ENCODE measurements at regions not wholly inside any gene's neighbourhood (a gene's known extent, or its start where the extent isn't known, plus 50 kb on each side); places are given as distances from the start of the nearest gene placed in this dataset.

GRCh38 chr5:87102841-87103240 lies 164.8 kb upstream of the RASA1 start:
- Histone ChIP-seq H3K9ac (ENCODE audit: low read length) (no peak overlapping the region), H3K4me3 (ENCODE audit: control extremely low read depth in 1 of 5, extremely low read depth in 1 of 5, insufficient read depth in 1 of 5, low read depth in 2 of 5, low read length in 4 of 5) (no peak overlapping the region), H3K4me2 (replicated peaks; ENCODE audit: low read depth, low read length, poor library complexity, severe bottlenecking) (peak overlapping the region; percentile 39), H4K20me1 (ENCODE audit: control insufficient read depth, insufficient read depth, low read length, poor library complexity, severe bottlenecking) (no peaks in the 10 kb centered on the region), H3K27me3 (replicated peaks in 1 of 4; ENCODE audit: control extremely low read depth in 1 of 4, control insufficient read depth in 3 of 4, insufficient read depth in 4 of 4, low read length in 3 of 4) (no peaks in the 10 kb centered on the region), H3K27ac (ENCODE audit: low read length in 2 of 2) (peak overlapping the region in 1 of 2 donors; percentile 20), H2AFZ (ENCODE audit: insufficient read depth, low read depth, low read length, poor library complexity, severe bottlenecking) (peak overlapping the region; percentile 13), H3K4me1 (ENCODE audit: control insufficient read depth in 2 of 2, insufficient read depth in 2 of 2, low read length in 2 of 2) (peaks cover 34 to 47% of the 10 kb centered on the region in 2 donors), H3K9me3 (ENCODE audit: control extremely low read depth in 1 of 3, control insufficient read depth in 2 of 3, insufficient read depth in 1 of 3, low read length in 2 of 3) (peaks cover 0 to 5% (median 0%) of the 10 kb centered on the region in 3 donors), H3K36me3 (replicated peaks in 1 of 2; ENCODE audit: control extremely low read depth in 1 of 2, control insufficient read depth in 1 of 2, extremely low read depth in 1 of 2, insufficient read depth in 2 of 2, low read length in 1 of 2) (no peaks in the 10 kb centered on the region), H3K79me2 (ENCODE audit: control insufficient read depth, insufficient read depth, low read length) (no peaks in the 10 kb centered on the region)
- H3K9me3 Mint-ChIP-seq (ENCODE audit: insufficient read depth): no peaks in the 10 kb centered on the region
- no CpG with 5 or more reads among the region's 1 CpG for WGBS (ENCODE audit: insufficient coverage)
- ATAC-seq (ENCODE audit: low read depth) (no peak), DNase-seq (no peak)
- H3K4me1 Mint-ChIP-seq: peaks cover 50% of the 10 kb centered on the region
- intact Hi-C loops (cut with micrococcal nuclease): loop anchor here (1.0 to 2.0 kb wide), 2 partner anchors 18 to 22 kb away; no protein-coding TSS in a partner anchor
- H3K27ac Mint-ChIP-seq: peak overlapping the region; percentile 15
- CTCF ChIA-PET: no interaction called here
- H3K4me3 Mint-ChIP-seq: peak overlapping the region; percentile 34
- no peaks in the 10 kb centered on the region for H3K27me3 Mint-ChIP-seq
- TF ChIP-seq CTCF (IDR thresholded peaks at IDR 0.05) (no peak), EZH2 (IDR thresholded peaks at IDR 0.05; ENCODE audit: borderline replicate concordance, insufficient read depth, low read depth, low read length, poor library complexity, severe bottlenecking) (no peak)
- POLR2A ChIA-PET: no interaction called here

DNA sequence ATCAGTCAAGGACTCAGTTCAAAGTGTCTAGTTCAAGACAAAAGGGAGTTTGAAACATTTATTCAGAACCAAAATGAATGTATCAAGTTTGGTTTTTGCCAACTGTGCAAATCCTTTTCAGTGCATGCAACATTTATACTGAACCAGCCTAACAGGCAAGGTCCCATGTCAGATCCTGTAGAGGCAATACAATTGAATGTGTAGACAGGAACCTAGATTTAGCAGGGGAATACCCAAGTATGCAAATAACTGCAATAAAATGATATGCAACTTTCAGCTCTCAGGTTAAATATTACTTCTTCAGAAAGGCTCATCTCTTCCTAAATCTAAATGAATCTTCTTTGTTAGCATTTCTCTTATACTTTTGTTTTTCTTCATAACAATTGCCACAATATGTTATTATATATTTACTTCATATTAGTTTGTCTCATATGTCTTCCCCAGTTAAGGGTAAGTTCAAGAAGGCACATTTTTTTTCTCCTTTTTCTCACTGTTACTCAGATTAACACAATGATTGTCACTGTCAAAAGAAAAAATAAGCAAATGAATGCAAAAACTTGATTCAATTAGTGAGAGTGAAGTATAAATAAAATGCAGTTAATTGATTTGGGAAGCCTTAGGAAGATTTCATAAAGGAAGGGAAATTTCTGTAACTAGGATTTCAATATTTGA lies 163.9 kb upstream of the RASA1 start:
- peaks cover 45% of the 10 kb centered on the region for H3K4me1 Mint-ChIP-seq
- H3K4me3 Mint-ChIP-seq: peak overlapping the region; percentile 79
- ATAC-seq (ENCODE audit: low read depth) (peak; percentile 93), DNase-seq (peak; percentile 63)
- no peaks in the 10 kb centered on the region for H3K27me3 ChIP-seq (replicated peaks in 1 of 4; ENCODE audit: control extremely low read depth in 1 of 4, control insufficient read depth in 3 of 4, insufficient read depth in 4 of 4, low read length in 3 of 4)
- peak overlapping the region; percentile 39 for H3K4me2 ChIP-seq (replicated peaks; ENCODE audit: low read depth, low read length, poor library complexity, severe bottlenecking)
- H3K79me2 ChIP-seq (ENCODE audit: control insufficient read depth, insufficient read depth, low read length): no peaks in the 10 kb centered on the region
- H3K9me3 ChIP-seq (ENCODE audit: control extremely low read depth in 1 of 3, control insufficient read depth in 2 of 3, insufficient read depth in 1 of 3, low read length in 2 of 3): peaks cover 0 to 5% (median 0%) of the 10 kb centered on the region in 3 donors
- peak overlapping the region in 1 of 2 donors; percentile 20 for H3K27ac ChIP-seq (ENCODE audit: low read length in 2 of 2)
- intact Hi-C loops (cut with micrococcal nuclease): loop anchor here (1.0 to 2.0 kb wide), 2 partner anchors 17 to 22 kb away; no protein-coding TSS in a partner anchor
- H3K36me3 ChIP-seq (replicated peaks in 1 of 2; ENCODE audit: control extremely low read depth in 1 of 2, control insufficient read depth in 1 of 2, extremely low read depth in 1 of 2, insufficient read depth in 2 of 2, low read length in 1 of 2): no peaks in the 10 kb centered on the region
- CTCF ChIA-PET: interaction anchor here (0.7 kb wide), 1 partner anchor 17 kb away, joined by 3 read pairs; no protein-coding TSS in a partner anchor
- peak overlapping the region; percentile 2 for H2AFZ ChIP-seq (ENCODE audit: insufficient read depth, low read depth, low read length, poor library complexity, severe bottlenecking)
- H3K9ac ChIP-seq (ENCODE audit: low read length): no peak overlapping the region
- no peaks in the 10 kb centered on the region for H3K9me3 Mint-ChIP-seq (ENCODE audit: insufficient read depth)
- no peak for TF ChIP-seq EZH2 (IDR thresholded peaks at IDR 0.05; ENCODE audit: borderline replicate concordance, insufficient read depth, low read depth, low read length, poor library complexity, severe bottlenecking)
- TF ChIP-seq CTCF (IDR thresholded peaks at IDR 0.05): no peak
- H4K20me1 ChIP-seq (ENCODE audit: control insufficient read depth, insufficient read depth, low read length, poor library complexity, severe bottlenecking): no peaks in the 10 kb centered on the region
- POLR2A ChIA-PET: no interaction called here
- H3K4me3 ChIP-seq (ENCODE audit: control extremely low read depth in 1 of 5, extremely low read depth in 1 of 5, insufficient read depth in 1 of 5, low read depth in 2 of 5, low read length in 4 of 5): peak overlapping the region in 1 of 5 experiments; percentile 27
- no peaks in the 10 kb centered on the region for H3K27me3 Mint-ChIP-seq
- H3K4me1 ChIP-seq (ENCODE audit: control insufficient read depth in 2 of 2, insufficient read depth in 2 of 2, low read length in 2 of 2): peaks cover 34 to 43% of the 10 kb centered on the region in 2 donors
- H3K27ac Mint-ChIP-seq: peak overlapping the region; percentile 79

All from B cell (primary cell).